ENCODE measurements at regions not wholly inside any gene's neighbourhood (a gene's known extent, or its start where the extent isn't known, plus 50 kb on each side); places are given as distances from the start of the nearest gene placed in this dataset.
"Not testable (repeated sequence)": the region's sequence is repeated elsewhere in the genome, so short reads cannot be mapped to it uniquely, and the experiment has no call there.

GRCh38 chr2:124995185-124995912, 970.3 kb downstream of the CNTNAP5 start:
- no peaks in the 10 kb centered on the region for H3K4me1 Mint-ChIP-seq (ENCODE audit: low read depth)
- H3K4me3 Mint-ChIP-seq (ENCODE audit: low read depth) = no peak overlapping the region
- H3K27ac Mint-ChIP-seq = no peak overlapping the region
- peaks cover 14% of the 10 kb centered on the region for H3K9me3 Mint-ChIP-seq
- no peaks in the 10 kb centered on the region for H3K27me3 Mint-ChIP-seq (ENCODE audit: low read depth)
- intact Hi-C loops (cut with micrococcal nuclease) = no loop called here
- no peaks in the 10 kb centered on the region for H3K36me3 Mint-ChIP-seq (ENCODE audit: low read depth)
- no peak for DNase-seq (ENCODE audit: low spot score)

GRCh38 chr2:124996406-124996805, 971.3 kb downstream of the CNTNAP5 start:
- Mint-ChIP-seq H3K4me1 (ENCODE audit: low read depth) (no peaks in the 10 kb centered on the region), H3K9me3 (peaks cover 20% of the 10 kb centered on the region), H3K36me3 (ENCODE audit: low read depth) (no peaks in the 10 kb centered on the region), H3K27ac (no peak overlapping the region), H3K4me3 (ENCODE audit: low read depth) (no peak overlapping the region), H3K27me3 (ENCODE audit: low read depth) (no peaks in the 10 kb centered on the region)
- intact Hi-C loops (cut with micrococcal nuclease) = no loop called here
- DNase-seq (ENCODE audit: low spot score) = no peak

DNA sequence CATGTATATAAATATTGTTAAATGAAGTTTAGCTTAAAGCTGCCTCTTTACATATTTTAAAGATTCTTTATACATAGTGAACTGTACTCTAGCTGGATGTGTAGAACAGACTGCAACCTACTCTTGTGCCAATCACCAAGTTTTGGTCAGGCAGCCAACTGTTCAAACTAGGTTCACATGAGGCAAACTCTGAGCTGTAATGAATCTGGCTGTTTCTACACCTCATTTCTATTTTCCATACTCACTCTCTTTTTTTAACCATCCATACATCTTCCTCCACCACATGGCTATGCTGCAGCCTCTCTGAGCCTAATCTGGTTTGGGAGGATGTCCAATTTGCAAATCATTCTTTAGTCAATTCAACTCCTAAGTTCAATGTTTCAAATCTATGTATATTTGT, 974.8 kb downstream of the CNTNAP5 start:
- Mint-ChIP-seq H3K4me3 (ENCODE audit: low read depth) (no peak overlapping the region), H3K27me3 (ENCODE audit: low read depth) (no peaks in the 10 kb centered on the region), H3K4me1 (ENCODE audit: low read depth) (no peaks in the 10 kb centered on the region), H3K36me3 (ENCODE audit: low read depth) (no peaks in the 10 kb centered on the region), H3K9me3 (peaks cover 29% of the 10 kb centered on the region), H3K27ac (no peak overlapping the region)
- DNase-seq (ENCODE audit: low spot score) = no peak
- intact Hi-C loops (cut with micrococcal nuclease) = no loop called here

GRCh38 chr2:125004106-125004800, 979.2 kb downstream of the CNTNAP5 start:
- H3K27me3 Mint-ChIP-seq (ENCODE audit: low read depth) = no peaks in the 10 kb centered on the region
- H3K27ac Mint-ChIP-seq = no peak overlapping the region
- no peak for DNase-seq (ENCODE audit: low spot score)
- no peaks in the 10 kb centered on the region for H3K36me3 Mint-ChIP-seq (ENCODE audit: low read depth)
- H3K4me3 Mint-ChIP-seq (ENCODE audit: low read depth) = no peak overlapping the region
- H3K9me3 Mint-ChIP-seq = peaks cover 30% of the 10 kb centered on the region
- intact Hi-C loops (cut with micrococcal nuclease) = no loop called here
- H3K4me1 Mint-ChIP-seq (ENCODE audit: low read depth) = no peaks in the 10 kb centered on the region

DNA sequence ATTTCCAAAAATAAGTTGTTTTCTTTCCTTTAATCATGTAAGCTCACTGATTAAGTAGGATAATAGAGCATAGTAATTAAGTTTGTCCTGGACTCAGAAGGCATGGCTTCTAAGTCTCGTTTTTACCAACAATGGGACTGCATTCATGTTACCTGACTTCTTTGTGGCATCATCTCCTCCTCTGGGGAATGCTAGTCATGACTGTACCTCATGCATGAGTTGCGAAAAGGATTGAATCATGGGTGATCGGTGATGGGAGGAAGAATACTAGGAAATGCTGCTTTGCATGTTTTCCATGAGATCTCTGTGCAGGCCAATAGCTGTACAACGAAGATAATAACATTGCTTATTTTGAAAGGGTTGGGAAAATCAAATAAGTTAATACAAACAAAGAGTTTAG, 981.6 kb downstream of the CNTNAP5 start:
- Mint-ChIP-seq H3K27ac (no peak overlapping the region), H3K36me3 (ENCODE audit: low read depth) (no peaks in the 10 kb centered on the region), H3K9me3 (peaks cover 35% of the 10 kb centered on the region), H3K27me3 (ENCODE audit: low read depth) (no peaks in the 10 kb centered on the region), H3K4me3 (ENCODE audit: low read depth) (no peak overlapping the region), H3K4me1 (ENCODE audit: low read depth) (no peaks in the 10 kb centered on the region)
- DNase-seq (ENCODE audit: low spot score) = no peak
- intact Hi-C loops (cut with micrococcal nuclease) = no loop called here

DNA sequence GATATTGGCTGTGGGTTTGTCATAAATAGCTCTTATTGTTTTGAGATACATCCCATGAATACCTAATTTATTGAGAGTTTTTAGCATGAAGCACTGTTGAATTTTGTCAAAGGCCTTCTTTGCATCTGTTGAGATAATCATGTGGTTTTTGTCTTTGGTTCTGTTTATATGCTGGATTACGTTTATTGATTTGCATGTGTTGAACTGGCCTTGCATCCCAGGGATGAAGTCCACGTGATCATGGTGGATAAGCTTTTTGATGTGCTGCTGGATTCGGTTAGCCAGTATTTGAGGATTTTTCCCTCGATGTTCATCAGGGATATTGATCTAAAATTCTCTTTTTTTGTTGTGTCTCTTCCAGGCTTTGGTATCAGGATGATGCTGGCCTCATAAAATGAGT, 1003.6 kb downstream of the CNTNAP5 start:
- DNase-seq (ENCODE audit: low spot score); H3K27ac Mint-ChIP-seq; H3K4me1 Mint-ChIP-seq (ENCODE audit: low read depth); H3K4me3 Mint-ChIP-seq (ENCODE audit: low read depth); H3K36me3 Mint-ChIP-seq (ENCODE audit: low read depth); H3K27me3 Mint-ChIP-seq (ENCODE audit: low read depth); intact Hi-C loops (cut with micrococcal nuclease): not testable (repeated sequence)
- peaks cover 49% of the 10 kb centered on the region for H3K9me3 Mint-ChIP-seq

GRCh38 chr2:125033871-125034270, 1008.8 kb downstream of the CNTNAP5 start:
- Mint-ChIP-seq H3K27ac (no peak overlapping the region), H3K9me3 (peaks cover 50% of the 10 kb centered on the region), H3K4me1 (ENCODE audit: low read depth) (no peaks in the 10 kb centered on the region), H3K4me3 (ENCODE audit: low read depth) (no peak overlapping the region), H3K36me3 (ENCODE audit: low read depth) (no peaks in the 10 kb centered on the region), H3K27me3 (ENCODE audit: low read depth) (no peaks in the 10 kb centered on the region)
- intact Hi-C loops (cut with micrococcal nuclease) = no loop called here
- DNase-seq (ENCODE audit: low spot score) = no peak

- no peak for DNase-seq (ENCODE audit: low spot score)
Observed at GRCh38 chr2:125037135-125037653, 1012.1 kb downstream of the CNTNAP5 start.

GRCh38 chr2:125041846-125042245, 1016.8 kb downstream of the CNTNAP5 start:
- Mint-ChIP-seq H3K27me3 (ENCODE audit: low read depth) (no peaks in the 10 kb centered on the region), H3K4me1 (ENCODE audit: low read depth) (no peaks in the 10 kb centered on the region)

More at GRCh38 chr2:125037135-125037653, 1012.1 kb downstream of the CNTNAP5 start:
- H3K4me3 Mint-ChIP-seq (ENCODE audit: low read depth) = no peak overlapping the region
- H3K9me3 Mint-ChIP-seq = peaks cover 54% of the 10 kb centered on the region
- no peaks in the 10 kb centered on the region for H3K27me3 Mint-ChIP-seq (ENCODE audit: low read depth)
- no peak overlapping the region for H3K27ac Mint-ChIP-seq
- no peaks in the 10 kb centered on the region for H3K4me1 Mint-ChIP-seq (ENCODE audit: low read depth)
- intact Hi-C loops (cut with micrococcal nuclease) = no loop called here
- H3K36me3 Mint-ChIP-seq (ENCODE audit: low read depth) = no peaks in the 10 kb centered on the region

GRCh38 chr2:125042727-125043126, 1017.6 kb downstream of the CNTNAP5 start:
- DNase-seq (ENCODE audit: low spot score) = no peak
- H3K4me1 Mint-ChIP-seq (ENCODE audit: low read depth) = no peaks in the 10 kb centered on the region
- H3K9me3 Mint-ChIP-seq = peaks cover 21% of the 10 kb centered on the region
- no peak overlapping the region for H3K27ac Mint-ChIP-seq
- no peak overlapping the region for H3K4me3 Mint-ChIP-seq (ENCODE audit: low read depth)
- H3K36me3 Mint-ChIP-seq (ENCODE audit: low read depth) = no peaks in the 10 kb centered on the region
- intact Hi-C loops (cut with micrococcal nuclease) = no loop called here
- H3K27me3 Mint-ChIP-seq (ENCODE audit: low read depth) = no peaks in the 10 kb centered on the region

More at GRCh38 chr2:125041846-125042245, 1016.8 kb downstream of the CNTNAP5 start:
- Mint-ChIP-seq H3K27ac (no peak overlapping the region), H3K36me3 (ENCODE audit: low read depth) (no peaks in the 10 kb centered on the region), H3K9me3 (peaks cover 22% of the 10 kb centered on the region), H3K4me3 (ENCODE audit: low read depth) (no peak overlapping the region)
- intact Hi-C loops (cut with micrococcal nuclease) = no loop called here
- no peak for DNase-seq (ENCODE audit: low spot score)

- no peak overlapping the region for H3K27ac Mint-ChIP-seq
- intact Hi-C loops (cut with micrococcal nuclease) = no loop called here
Observed at GRCh38 chr2:125070726-125071505, 1045.8 kb downstream of the CNTNAP5 start.

DNA sequence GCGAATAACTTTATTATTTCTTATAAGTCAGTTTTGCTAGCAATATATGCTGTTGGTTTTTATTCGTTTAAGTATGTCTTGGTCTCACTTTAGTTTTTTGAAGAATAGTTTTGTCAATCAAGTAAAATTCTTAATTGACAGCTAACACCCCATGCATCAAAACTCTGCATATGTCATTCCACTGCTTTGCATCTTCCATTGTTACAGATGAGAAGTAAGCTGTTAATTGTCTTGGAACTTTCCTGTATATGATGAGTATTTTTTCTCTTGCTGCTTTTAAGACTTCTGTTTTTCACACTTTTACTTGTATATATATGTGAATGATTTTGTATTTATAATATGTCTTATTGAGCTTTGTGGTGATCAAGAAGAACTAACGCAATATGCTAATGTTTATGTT, 1048.4 kb downstream of the CNTNAP5 start:
- Mint-ChIP-seq H3K36me3 (ENCODE audit: low read depth) (no peaks in the 10 kb centered on the region), H3K4me1 (ENCODE audit: low read depth) (no peaks in the 10 kb centered on the region), H3K27me3 (ENCODE audit: low read depth) (no peaks in the 10 kb centered on the region), H3K9me3 (peaks cover 30% of the 10 kb centered on the region), H3K27ac (no peak overlapping the region), H3K4me3 (ENCODE audit: low read depth) (no peak overlapping the region)
- DNase-seq (ENCODE audit: low spot score) = no peak
- intact Hi-C loops (cut with micrococcal nuclease) = no loop called here

More at GRCh38 chr2:125070726-125071505, 1045.8 kb downstream of the CNTNAP5 start:
- H3K9me3 Mint-ChIP-seq = peaks cover 21% of the 10 kb centered on the region
- no peaks in the 10 kb centered on the region for H3K36me3 Mint-ChIP-seq (ENCODE audit: low read depth)
- no peaks in the 10 kb centered on the region for H3K27me3 Mint-ChIP-seq (ENCODE audit: low read depth)
- H3K4me3 Mint-ChIP-seq (ENCODE audit: low read depth) = no peak overlapping the region
- H3K4me1 Mint-ChIP-seq (ENCODE audit: low read depth) = no peaks in the 10 kb centered on the region
- no peak for DNase-seq (ENCODE audit: low spot score)
